Neural cell (in vitro differentiated cells): ENCODE measurements at regions not wholly inside any gene's neighbourhood (a gene's known extent, or its start where the extent isn't known, plus 50 kb on each side); places are given as distances from the start of the nearest gene placed in this dataset.

Experiments used
- H2AFZ ChIP-seq: fragments of 200-600, 300-800 bp; sonication (generic), shearing (Covaris generic); 2 replicates; pipeline ENCODE4 v1.6.0; 2014; ENCODE audit warnings: low read depth, mild to moderate bottlenecking, antibody characterized with exemption, low read length, moderate library complexity
- H3F3A ChIP-seq: fragments of 200-600 bp; shearing (Covaris generic); 2 replicates; pipeline ENCODE4 v1.6.1; 2016; ENCODE audit warnings: mild to moderate bottlenecking, moderate library complexity, mixed read lengths, antibody characterized with exemption, low read length; ENCODE audit not compliant: insufficient read depth, poor library complexity, severe bottlenecking
- H3K27ac ChIP-seq: fragments of 200-600, 300-800 bp; sonication (generic), shearing (Covaris generic); 2 replicates; pipeline ENCODE4 v1.5.1; 2014; ENCODE audit warnings: mild to moderate bottlenecking, low read length, moderate library complexity
- H3K27me3 ChIP-seq: fragments of 300-800, 200-600 bp; sonication (generic), shearing (Covaris generic); 2 replicates; pipeline ENCODE4 v1.6.0; 2014; ENCODE audit warnings: mild to moderate bottlenecking, low read depth, low read length, moderate library complexity; ENCODE audit not compliant: insufficient read depth
- H3K36me3 ChIP-seq: fragments of 300-800, 200-600 bp; sonication (generic), shearing (Covaris generic); 2 replicates; pipeline ENCODE4 v1.5.1; 2014; ENCODE audit warnings: mild to moderate bottlenecking, antibody characterized with exemption, low read length, moderate library complexity; ENCODE audit not compliant: insufficient read depth
- H3K4me2 ChIP-seq: fragments of 300-800, 200-600 bp; sonication (generic), shearing (Covaris generic); 2 replicates; pipeline ENCODE4 v1.6.0; 2014; ENCODE audit warnings: mild to moderate bottlenecking, low read length
- H3K4me3 ChIP-seq: fragments of 300-800, 200-600 bp; sonication (generic), shearing (Covaris generic); 2 replicates; pipeline ENCODE4 v1.5.1; 2014; ENCODE audit warnings: mild to moderate bottlenecking, low read length, moderate library complexity
- H3K79me2 ChIP-seq: fragments of 200-600 bp; shearing (Covaris generic); replicated peaks from 2 replicates; pipeline ENCODE4 v1.6.0; 2014; ENCODE audit warnings: mild to moderate bottlenecking, low read length, moderate library complexity; ENCODE audit not compliant: insufficient read depth
- H3K9ac ChIP-seq: fragments of 300-800, 200-600 bp; sonication (generic), shearing (Covaris generic); 2 replicates; pipeline ENCODE4 v1.6.1; 2016; ENCODE audit warnings: mild to moderate bottlenecking, low read length, mixed read lengths
- H3K9me2 ChIP-seq: fragments of 200-600 bp; shearing (Covaris generic); 2 replicates; pipeline ENCODE4 v1.6.1; 2016; ENCODE audit warnings: mild to moderate bottlenecking, low read length, mixed read lengths; ENCODE audit not compliant: insufficient read depth
- H3K9me3 ChIP-seq: fragments of 200-600, 300-800 bp; sonication (generic), shearing (Covaris generic); 2 replicates; pipeline ENCODE4 v1.6.1; 2016; ENCODE audit warnings: mild to moderate bottlenecking, mixed run types, low read length, moderate library complexity, mixed read lengths
- H4K20me1 ChIP-seq: fragments of 200-600 bp; shearing (Covaris generic); 2 replicates; pipeline ENCODE4 v1.6.1; 2016; ENCODE audit warnings: mild to moderate bottlenecking, mixed run types; ENCODE audit not compliant: insufficient read depth
- EP300 ChIP-seq: fragments of 450-650 bp; conservative IDR thresholded peaks from 2 replicates; pipeline ENCODE4 v1.6.1; 2014; ENCODE audit warnings: antibody characterized with exemption, mild to moderate bottlenecking, moderate library complexity; ENCODE audit not compliant: poor library complexity, severe bottlenecking
- EZH2 ChIP-seq: fragments of 200-600, 300-800 bp; shearing (Covaris generic), sonication (generic); IDR thresholded peaks from 2 replicates; pipeline ENCODE4 v1.6.1; 2014; ENCODE audit warnings: antibody characterized with exemption, low read length, borderline replicate concordance, mild to moderate bottlenecking; ENCODE audit not compliant: insufficient read depth, poor library complexity, severe bottlenecking
- MXI1 ChIP-seq: fragments of 450-650 bp; conservative IDR thresholded peaks from 2 replicates; pipeline ENCODE4 v1.6.1; 2014; ENCODE audit warnings: antibody characterized with exemption, mild to moderate bottlenecking; ENCODE audit not compliant: poor library complexity, severe bottlenecking
- POLR2AphosphoS5 ChIP-seq: IDR thresholded peaks from 2 replicates; pipeline ENCODE4 v1.6.1; 2012
- RAD21 ChIP-seq: fragments of 450-650 bp; conservative IDR thresholded peaks from 2 replicates; pipeline ENCODE4 v1.6.1; 2014; ENCODE audit warnings: antibody characterized with exemption, mild to moderate bottlenecking, moderate library complexity
- SMC3 ChIP-seq: fragments of 450-650 bp; conservative IDR thresholded peaks from 2 replicates; pipeline ENCODE4 v1.6.1; 2014; ENCODE audit warnings: antibody characterized with exemption, mild to moderate bottlenecking, moderate library complexity; ENCODE audit not compliant: poor library complexity
- TAF1 ChIP-seq: IDR thresholded peaks from 2 replicates; pipeline ENCODE4 v1.6.1; 2012; ENCODE audit warnings: low read depth
- TF ChIP-seq, protein P1 (sequence below): IDR thresholded peaks from 2 replicates; pipeline ENCODE4 v1.6.1; 2012; ENCODE audit warnings: borderline replicate concordance
- TF ChIP-seq, protein P2 (sequence below): fragments of 450-650 bp; IDR thresholded peaks from 2 replicates; pipeline ENCODE4 v1.5.1; 2014; ENCODE audit warnings: antibody characterized with exemption, mild to moderate bottlenecking, moderate library complexity; ENCODE audit not compliant: poor library complexity, severe bottlenecking

DNA sequence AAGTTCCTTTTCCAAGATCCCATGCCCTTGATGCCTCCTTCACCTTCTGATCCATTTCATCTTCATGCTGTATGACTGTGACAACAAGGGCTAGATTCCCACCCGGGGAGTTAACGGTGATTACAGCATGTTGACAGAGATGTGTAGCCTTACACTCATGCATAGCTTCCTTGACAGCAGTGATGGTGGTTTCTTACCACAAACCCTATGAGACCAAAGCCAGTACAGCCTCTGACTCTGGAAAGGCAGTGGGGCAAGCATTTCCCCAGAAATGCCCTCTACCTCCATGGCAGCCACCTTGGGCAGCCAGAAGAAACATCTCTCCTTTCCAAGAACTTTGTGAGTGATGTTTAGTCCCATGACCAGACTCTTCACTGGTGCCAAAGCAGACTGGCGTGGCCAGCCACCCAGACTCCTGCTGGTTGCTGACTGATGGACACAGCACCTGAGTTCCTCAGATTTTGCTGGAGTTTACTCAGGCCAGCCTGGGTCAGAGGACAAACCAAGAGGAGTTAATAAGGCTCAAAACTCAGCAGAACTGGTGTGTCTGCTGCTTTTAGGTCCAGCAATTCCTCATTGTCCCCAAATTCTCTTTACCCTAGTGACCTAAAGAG lies 199.7 kb upstream of the SLC27A6 start:
- no peak overlapping the region for H3K27ac ChIP-seq
- H3F3A ChIP-seq, result no peaks in the 10 kb centered on the region
- no peaks in the 10 kb centered on the region for H3K36me3 ChIP-seq
- H3K9me2 ChIP-seq, result no peaks in the 10 kb centered on the region
- no peak overlapping the region for H2AFZ ChIP-seq
- no peaks in the 10 kb centered on the region for H3K9me3 ChIP-seq
- no peak overlapping the region for H3K4me3 ChIP-seq
- no peak overlapping the region for H3K4me2 ChIP-seq
- H4K20me1 ChIP-seq, result no peaks in the 10 kb centered on the region
- no peaks in the 10 kb centered on the region for H3K27me3 ChIP-seq
- TF ChIP-seq EP300 (no peak), EZH2 (no peak), SMC3 (no peak), RAD21 (no peak), MXI1 (no peak), POLR2AphosphoS5 (no peak), TAF1 (no peak)
- TF ChIP-seq, protein P1, sequence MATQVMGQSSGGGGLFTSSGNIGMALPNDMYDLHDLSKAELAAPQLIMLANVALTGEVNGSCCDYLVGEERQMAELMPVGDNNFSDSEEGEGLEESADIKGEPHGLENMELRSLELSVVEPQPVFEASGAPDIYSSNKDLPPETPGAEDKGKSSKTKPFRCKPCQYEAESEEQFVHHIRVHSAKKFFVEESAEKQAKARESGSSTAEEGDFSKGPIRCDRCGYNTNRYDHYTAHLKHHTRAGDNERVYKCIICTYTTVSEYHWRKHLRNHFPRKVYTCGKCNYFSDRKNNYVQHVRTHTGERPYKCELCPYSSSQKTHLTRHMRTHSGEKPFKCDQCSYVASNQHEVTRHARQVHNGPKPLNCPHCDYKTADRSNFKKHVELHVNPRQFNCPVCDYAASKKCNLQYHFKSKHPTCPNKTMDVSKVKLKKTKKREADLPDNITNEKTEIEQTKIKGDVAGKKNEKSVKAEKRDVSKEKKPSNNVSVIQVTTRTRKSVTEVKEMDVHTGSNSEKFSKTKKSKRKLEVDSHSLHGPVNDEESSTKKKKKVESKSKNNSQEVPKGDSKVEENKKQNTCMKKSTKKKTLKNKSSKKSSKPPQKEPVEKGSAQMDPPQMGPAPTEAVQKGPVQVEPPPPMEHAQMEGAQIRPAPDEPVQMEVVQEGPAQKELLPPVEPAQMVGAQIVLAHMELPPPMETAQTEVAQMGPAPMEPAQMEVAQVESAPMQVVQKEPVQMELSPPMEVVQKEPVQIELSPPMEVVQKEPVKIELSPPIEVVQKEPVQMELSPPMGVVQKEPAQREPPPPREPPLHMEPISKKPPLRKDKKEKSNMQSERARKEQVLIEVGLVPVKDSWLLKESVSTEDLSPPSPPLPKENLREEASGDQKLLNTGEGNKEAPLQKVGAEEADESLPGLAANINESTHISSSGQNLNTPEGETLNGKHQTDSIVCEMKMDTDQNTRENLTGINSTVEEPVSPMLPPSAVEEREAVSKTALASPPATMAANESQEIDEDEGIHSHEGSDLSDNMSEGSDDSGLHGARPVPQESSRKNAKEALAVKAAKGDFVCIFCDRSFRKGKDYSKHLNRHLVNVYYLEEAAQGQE, result no peak
- TF ChIP-seq, protein P2, sequence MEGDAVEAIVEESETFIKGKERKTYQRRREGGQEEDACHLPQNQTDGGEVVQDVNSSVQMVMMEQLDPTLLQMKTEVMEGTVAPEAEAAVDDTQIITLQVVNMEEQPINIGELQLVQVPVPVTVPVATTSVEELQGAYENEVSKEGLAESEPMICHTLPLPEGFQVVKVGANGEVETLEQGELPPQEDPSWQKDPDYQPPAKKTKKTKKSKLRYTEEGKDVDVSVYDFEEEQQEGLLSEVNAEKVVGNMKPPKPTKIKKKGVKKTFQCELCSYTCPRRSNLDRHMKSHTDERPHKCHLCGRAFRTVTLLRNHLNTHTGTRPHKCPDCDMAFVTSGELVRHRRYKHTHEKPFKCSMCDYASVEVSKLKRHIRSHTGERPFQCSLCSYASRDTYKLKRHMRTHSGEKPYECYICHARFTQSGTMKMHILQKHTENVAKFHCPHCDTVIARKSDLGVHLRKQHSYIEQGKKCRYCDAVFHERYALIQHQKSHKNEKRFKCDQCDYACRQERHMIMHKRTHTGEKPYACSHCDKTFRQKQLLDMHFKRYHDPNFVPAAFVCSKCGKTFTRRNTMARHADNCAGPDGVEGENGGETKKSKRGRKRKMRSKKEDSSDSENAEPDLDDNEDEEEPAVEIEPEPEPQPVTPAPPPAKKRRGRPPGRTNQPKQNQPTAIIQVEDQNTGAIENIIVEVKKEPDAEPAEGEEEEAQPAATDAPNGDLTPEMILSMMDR, result no peak
- H3K79me2 ChIP-seq, result no peaks in the 10 kb centered on the region
- H3K9ac ChIP-seq, result no peak overlapping the region

DNA sequence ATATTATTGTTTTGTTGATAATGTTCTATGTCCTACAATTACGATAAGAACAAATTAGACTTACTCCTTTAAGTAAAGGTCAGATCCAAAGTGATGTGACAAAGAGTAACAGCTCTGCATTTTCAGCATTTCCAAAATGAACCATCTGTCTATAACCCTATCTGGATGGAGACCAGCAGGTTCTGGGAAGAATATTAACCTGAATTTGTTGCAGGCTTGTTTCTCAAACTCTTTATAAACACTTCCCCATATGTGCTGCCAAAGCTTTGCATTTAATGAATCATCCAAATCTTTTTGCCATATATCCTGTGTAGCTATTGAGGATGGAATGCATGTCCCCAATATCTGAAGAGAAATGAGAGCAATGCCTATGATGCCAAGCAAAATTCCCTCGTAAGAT lies 198.9 kb upstream of the SLC27A6 start:
- Histone ChIP-seq H3K4me2 (no peak overlapping the region), H3K27me3 (no peaks in the 10 kb centered on the region), H3K79me2 (no peaks in the 10 kb centered on the region), H4K20me1 (no peaks in the 10 kb centered on the region), H3K36me3 (no peaks in the 10 kb centered on the region), H3K4me3 (no peak overlapping the region), H3F3A (no peaks in the 10 kb centered on the region), H3K27ac (no peak overlapping the region), H2AFZ (no peak overlapping the region), H3K9me2 (no peaks in the 10 kb centered on the region), H3K9ac (no peak overlapping the region), H3K9me3 (no peaks in the 10 kb centered on the region)
- no peak for TF ChIP-seq EP300
- TF ChIP-seq SMC3, result no peak
- no peak for TF ChIP-seq EZH2
- TF ChIP-seq, protein P2, result no peak
- no peak for TF ChIP-seq TAF1
- TF ChIP-seq POLR2AphosphoS5, result no peak
- no peak for TF ChIP-seq RAD21
- TF ChIP-seq, protein P1, result no peak
- TF ChIP-seq MXI1, result no peak
